PC-3 (cell line): ENCODE measurements at regions not wholly inside any gene's neighbourhood (a gene's known extent, or its start where the extent isn't known, plus 50 kb on each side); places are given as distances from the start of the nearest gene placed in this dataset.

Experiments used
- ATAC-seq: fragments of 200-7000 bp; cut with Tn5 transposase; 2 replicates; pipeline ENCODE4 v1.9.1; 2020; ENCODE audit warnings: mild to moderate bottlenecking, moderate library complexity
- BruUV-seq: library from RNA; stranded (reverse); fragments of 400-500 nt; replicated peaks from 2 replicates; lab custom pipeline; 2021; lab: Mats Ljungman, UMichigan
- CTCF ChIA-PET: fragments of 300-600 bp; sonication (Branson Sonifier 250); formaldehyde crosslinking; loops from one replicate; lab custom pipeline; 2022; ENCODE audit warnings: antibody characterized with exemption; lab: Charles Lee
- POLR2A ChIA-PET: fragments of 300-600 bp; sonication (Branson Sonifier 250); formaldehyde crosslinking; loops from one replicate; lab custom pipeline; 2022; ENCODE audit warnings: antibody characterized with exemption; ENCODE audit not compliant: unreplicated experiment; lab: Charles Lee
- DNase-seq: peaks from one replicate; pipeline ENCODE4 v3.0.0-alpha.2; 2015
- H2AFZ ChIP-seq: fragments of 300-600 bp; sonication (generic); 2 replicates; pipeline ENCODE4 v1.6.0; 2016; ENCODE audit warnings: antibody characterized with exemption, low read length
- H3F3A ChIP-seq: fragments of 300-600 bp; sonication (generic); one replicate; pipeline ENCODE4 v1.6.0; 2017; ENCODE audit warnings: antibody characterized with exemption, low read length, control low read depth, mild to moderate bottlenecking; ENCODE audit not compliant: unreplicated experiment
- H3K27ac ChIP-seq: fragments of 300-600 bp; sonication (generic); 2 replicates; pipeline ENCODE4 v1.5.1; 2016; ENCODE audit warnings: mild to moderate bottlenecking, low read length
- H3K27me3 ChIP-seq: fragments of 300-600 bp; sonication (generic); 2 replicates; pipeline ENCODE4 v1.6.1; 2016; ENCODE audit warnings: low read length, mixed read lengths
- H3K36me3 ChIP-seq: fragments of 300-600 bp; sonication (generic); 2 replicates; pipeline ENCODE4 v1.6.1; 2016; ENCODE audit warnings: low read depth, mixed run types, low read length, mixed read lengths
- H3K4me1 ChIP-seq: fragments of 300-600 bp; sonication (generic); 2 replicates; pipeline ENCODE4 v1.5.1; 2016; ENCODE audit warnings: low read length; ENCODE audit not compliant: insufficient read depth
- H3K4me2 ChIP-seq: fragments of 300-600 bp; sonication (generic); 2 replicates; pipeline ENCODE4 v1.6.0; 2016; ENCODE audit warnings: low read length
- H3K4me3 ChIP-seq: fragments of 300-600 bp; sonication (generic); 2 replicates; pipeline ENCODE4 v1.5.1; 2016; ENCODE audit warnings: mild to moderate bottlenecking, low read length, mixed read lengths
- H3K79me2 ChIP-seq: fragments of 300-600 bp; sonication (generic); 2 replicates; pipeline ENCODE4 v1.6.1; 2017; ENCODE audit warnings: low read length, mixed read lengths
- H3K9ac ChIP-seq: fragments of 300-600 bp; sonication (generic); 2 replicates; pipeline ENCODE4 v1.6.0; 2016; ENCODE audit warnings: mild to moderate bottlenecking, low read length
- H3K9me2 ChIP-seq: fragments of 300-600 bp; sonication (generic); replicated peaks from 2 replicates; pipeline ENCODE4 v1.6.1; 2016; ENCODE audit warnings: mixed run types, low read length, mixed read lengths
- H3K9me3 ChIP-seq: fragments of 300-600 bp; sonication (generic); 2 replicates; pipeline ENCODE4 v1.6.1; 2016; ENCODE audit warnings: low read length, mixed read lengths
- H4K20me1 ChIP-seq: fragments of 300-600 bp; sonication (generic); 2 replicates; pipeline ENCODE4 v1.6.1; 2016; ENCODE audit warnings: low read length, mixed read lengths
- CTCF ChIP-seq: fragments of 300-600 bp; sonication (generic); conservative IDR thresholded peaks from 2 replicates; pipeline ENCODE4 v1.5.1; 2017; ENCODE audit warnings: antibody characterized with exemption, low read depth, mild to moderate bottlenecking, low read length
- EZH2 ChIP-seq: fragments of 300-600 bp; sonication (generic); IDR thresholded peaks from one replicate; pipeline ENCODE4 v1.6.1; 2017; ENCODE audit warnings: antibody characterized with exemption, mild to moderate bottlenecking, low read length; ENCODE audit not compliant: unreplicated experiment
- EZH2phosphoT487 ChIP-seq: fragments of 300-600 bp; sonication (generic); IDR thresholded peaks from 2 replicates; pipeline ENCODE4 v1.6.1; 2018; ENCODE audit warnings: mild to moderate bottlenecking, antibody characterized with exemption, low read length, borderline replicate concordance
- intact Hi-C: fragments of 100-400 bp; cut with micrococcal nuclease; formaldehyde crosslinking; loops from 2 replicates; pipeline ENCODE4 v1.9.0; 2023

- Histone ChIP-seq H3F3A (no peaks in the 10 kb centered on the region), H4K20me1 (no peaks in the 10 kb centered on the region), H3K9me2 (no peaks in the 10 kb centered on the region), H3K36me3 (no peaks in the 10 kb centered on the region), H3K4me3 (no peak overlapping the region), H3K4me2 (no peak overlapping the region), H3K4me1 (no peaks in the 10 kb centered on the region), H3K79me2 (no peaks in the 10 kb centered on the region), H3K27ac (no peak overlapping the region), H3K27me3 (no peaks in the 10 kb centered on the region), H2AFZ (no peak overlapping the region), H3K9me3 (no peaks in the 10 kb centered on the region), H3K9ac (no peak overlapping the region)
- no TSS peak for BruUV-seq
- intact Hi-C loops, result no loop called here
- no peak for TF ChIP-seq EZH2phosphoT487
- TF ChIP-seq CTCF, result no peak
- no peak for TF ChIP-seq EZH2
- DNase-seq, result no peak
- ATAC-seq, result no peak
- CTCF ChIA-PET, result no interaction called here
- POLR2A ChIA-PET, result no interaction called here
Observed at GRCh38 chr16:51549836-51550235, 398.8 kb upstream of the SALL1 start.

GRCh38 chr16:51545951-51546350 is 394.9 kb upstream of the SALL1 start:
- H3K36me3 ChIP-seq, result no peaks in the 10 kb centered on the region
- ATAC-seq, result no peak
- no peak for DNase-seq
- H3K9me3 ChIP-seq, result no peaks in the 10 kb centered on the region
- H2AFZ ChIP-seq, result no peak overlapping the region
- H3K4me2 ChIP-seq, result no peak overlapping the region
- no peaks in the 10 kb centered on the region for H3K27me3 ChIP-seq
- H3K9ac ChIP-seq, result no peak overlapping the region
- H3K4me3 ChIP-seq, result no peak overlapping the region
- no peaks in the 10 kb centered on the region for H3K79me2 ChIP-seq
- TF ChIP-seq EZH2 (no peak), EZH2phosphoT487 (no peak), CTCF (no peak)
- H3F3A ChIP-seq, result no peaks in the 10 kb centered on the region
- no peaks in the 10 kb centered on the region for H3K4me1 ChIP-seq
- H3K27ac ChIP-seq, result no peak overlapping the region
- no peaks in the 10 kb centered on the region for H3K9me2 ChIP-seq
- CTCF ChIA-PET, result no interaction called here
- intact Hi-C loops, result no loop called here
- H4K20me1 ChIP-seq, result no peaks in the 10 kb centered on the region
- POLR2A ChIA-PET, result no interaction called here
- BruUV-seq, result no TSS peak

- Histone ChIP-seq H2AFZ (no peak overlapping the region), H3K9ac (no peak overlapping the region), H4K20me1 (no peaks in the 10 kb centered on the region), H3K9me3 (no peaks in the 10 kb centered on the region), H3K27me3 (no peaks in the 10 kb centered on the region), H3K79me2 (no peaks in the 10 kb centered on the region), H3F3A (no peaks in the 10 kb centered on the region), H3K36me3 (no peaks in the 10 kb centered on the region), H3K4me3 (no peak overlapping the region), H3K4me1 (no peaks in the 10 kb centered on the region), H3K27ac (no peak overlapping the region), H3K9me2 (no peaks in the 10 kb centered on the region), H3K4me2 (no peak overlapping the region)
- ChIA-PET CTCF (no interaction called here), POLR2A (no interaction called here)
- no TSS peak for BruUV-seq
- DNase-seq (no peak), ATAC-seq (no peak)
- TF ChIP-seq EZH2 (no peak), EZH2phosphoT487 (no peak), CTCF (no peak)
- intact Hi-C loops, result no loop called here
Observed at GRCh38 chr16:51544851-51545467, 393.9 kb upstream of the SALL1 start.
